Activated CD8-positive, alpha-beta memory T cell treated with anti-CD3 and anti-CD28 coated beads for 36 hours (primary cell): ENCODE measurements at regions not wholly inside any gene's neighbourhood (a gene's known extent, or its start where the extent isn't known, plus 50 kb on each side); places are given as distances from the start of the nearest gene placed in this dataset.

ENCODE experiments used
- CTCF ChIA-PET: fragments of 350-600 bp; sonication (Branson Sonifier 250); formaldehyde crosslinking; loops from one replicate; lab custom pipeline; 2021; ENCODE audit warnings: antibody characterized with exemption; lab: Charles Lee
- POLR2A ChIA-PET: fragments of 350-600 bp; sonication (Branson Sonifier 250); formaldehyde crosslinking; loops from one replicate; lab custom pipeline; 2021; ENCODE audit warnings: antibody characterized with exemption; lab: Charles Lee

DNA sequence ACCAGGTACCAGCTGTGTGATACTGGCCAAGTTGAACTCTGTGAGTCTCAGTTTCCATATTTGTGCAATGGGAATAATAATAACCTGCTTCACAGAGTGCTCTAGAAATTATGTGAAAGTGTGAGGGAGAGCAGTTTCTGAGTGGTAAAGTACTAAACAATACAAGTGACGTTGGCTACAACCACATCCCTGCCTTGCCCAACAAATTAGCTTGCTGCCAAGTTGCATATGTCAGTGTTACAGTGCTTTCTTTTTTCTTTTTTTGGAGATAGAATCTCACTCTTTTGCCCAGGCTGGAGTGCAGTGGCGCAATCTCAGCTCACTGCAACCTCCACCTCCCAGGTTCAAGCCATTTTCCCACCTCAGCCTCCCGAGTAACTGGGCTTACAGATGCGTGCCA is 533.6 kb upstream of the MEX3C start:
- ChIA-PET CTCF (interaction anchor here (0.7 kb wide), 1 partner anchor 94 kb away, joined by 3 read pairs; no protein-coding TSS in a partner anchor), POLR2A (no interaction called here)

- CTCF ChIA-PET, result no interaction called here
- POLR2A ChIA-PET, result no interaction called here
These were observed 537.1 kb upstream of the MEX3C start for GRCh38 chr18:51734576-51734975.

- ChIA-PET CTCF (no interaction called here), POLR2A (no interaction called here)
These were observed 541.7 kb upstream of the MEX3C start for GRCh38 chr18:51739044-51739666.

DNA sequence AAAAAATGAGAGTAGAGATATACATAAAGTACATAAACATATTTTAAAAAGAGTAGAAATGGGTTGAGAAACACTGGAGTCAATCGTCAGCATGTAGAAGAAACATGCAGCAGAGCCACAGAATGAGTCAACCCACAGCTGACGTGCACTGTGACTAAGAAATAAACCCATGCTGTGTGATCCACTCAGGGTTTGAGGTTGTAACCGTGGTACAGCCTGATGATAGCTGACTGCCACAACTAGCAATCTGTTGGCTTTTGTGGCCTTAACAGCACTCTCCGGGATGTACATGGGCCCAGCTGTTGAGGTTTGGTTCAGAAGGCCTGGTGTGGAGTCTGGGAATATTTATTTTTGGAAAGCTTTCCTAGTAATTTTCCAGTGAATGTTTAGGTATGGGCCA is 554.4 kb upstream of the MEX3C start:
- ChIA-PET POLR2A (no interaction called here), CTCF (no interaction called here)

- POLR2A ChIA-PET, result no interaction called here
- CTCF ChIA-PET, result no interaction called here
These were observed 556.0 kb upstream of the MEX3C start for GRCh38 chr18:51753365-51754057.

- CTCF ChIA-PET, result no interaction called here
- POLR2A ChIA-PET, result no interaction called here
These were observed 557.1 kb upstream of the MEX3C start for GRCh38 chr18:51754566-51754965.

- ChIA-PET CTCF (interaction anchor here (0.5 kb wide), 1 partner anchor 14 kb away, joined by 5 read pairs; no protein-coding TSS in a partner anchor), POLR2A (no interaction called here)
These were observed 559.9 kb upstream of the MEX3C start for GRCh38 chr18:51757255-51757924.

GRCh38 chr18:51762373-51762772 is 564.9 kb upstream of the MEX3C start:
- ChIA-PET POLR2A (no interaction called here), CTCF (no interaction called here)

GRCh38 chr18:51765606-51766360 is 568.3 kb upstream of the MEX3C start:
- ChIA-PET POLR2A (no interaction called here), CTCF (no interaction called here)

DNA sequence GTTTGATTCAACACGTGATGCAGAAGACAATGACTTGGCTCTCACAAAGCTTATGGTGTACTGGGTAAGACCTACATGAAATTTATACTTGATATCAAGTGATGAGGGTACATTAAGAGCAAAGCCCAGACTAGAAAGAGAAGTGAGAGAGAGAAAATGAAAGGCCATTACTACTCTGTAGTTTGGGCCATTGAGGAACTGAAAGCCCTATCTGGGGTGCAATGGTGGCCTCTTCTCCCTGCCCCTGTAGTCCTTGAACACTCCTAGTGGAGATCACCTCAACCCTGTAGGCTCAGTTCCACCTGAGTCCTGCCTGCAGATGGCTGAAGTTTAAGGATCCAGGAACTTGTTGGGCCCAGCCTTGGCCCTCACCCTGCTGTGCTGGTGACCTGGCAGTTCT is 569.8 kb upstream of the MEX3C start:
- CTCF ChIA-PET, result no interaction called here
- POLR2A ChIA-PET, result no interaction called here

GRCh38 chr18:51778115-51778514 is 561.9 kb upstream of the DCC start:
- POLR2A ChIA-PET, result no interaction called here
- CTCF ChIA-PET, result no interaction called here

- CTCF ChIA-PET, result no interaction called here
- POLR2A ChIA-PET, result no interaction called here
These were observed 550.1 kb upstream of the DCC start for GRCh38 chr18:51789871-51790270.

DNA sequence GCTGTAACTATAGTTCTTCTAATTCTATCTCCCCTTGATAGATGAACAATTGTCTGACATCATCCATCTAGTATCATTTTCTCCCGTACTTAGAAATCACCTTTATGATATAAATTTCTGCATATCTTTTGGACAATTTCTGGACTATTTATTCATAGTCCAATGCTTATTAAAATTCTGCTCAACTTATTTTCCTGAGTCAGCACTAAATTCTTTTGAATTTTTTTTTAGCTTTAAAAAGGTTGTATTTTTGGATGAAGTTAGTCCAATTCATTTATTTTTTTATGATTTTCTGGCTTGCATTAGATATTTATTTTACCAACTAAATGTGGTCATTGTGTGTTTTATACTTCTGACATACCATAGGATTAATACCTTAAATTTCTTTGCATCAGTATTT is 538.5 kb upstream of the DCC start:
- CTCF ChIA-PET, result no interaction called here
- POLR2A ChIA-PET, result no interaction called here

DNA sequence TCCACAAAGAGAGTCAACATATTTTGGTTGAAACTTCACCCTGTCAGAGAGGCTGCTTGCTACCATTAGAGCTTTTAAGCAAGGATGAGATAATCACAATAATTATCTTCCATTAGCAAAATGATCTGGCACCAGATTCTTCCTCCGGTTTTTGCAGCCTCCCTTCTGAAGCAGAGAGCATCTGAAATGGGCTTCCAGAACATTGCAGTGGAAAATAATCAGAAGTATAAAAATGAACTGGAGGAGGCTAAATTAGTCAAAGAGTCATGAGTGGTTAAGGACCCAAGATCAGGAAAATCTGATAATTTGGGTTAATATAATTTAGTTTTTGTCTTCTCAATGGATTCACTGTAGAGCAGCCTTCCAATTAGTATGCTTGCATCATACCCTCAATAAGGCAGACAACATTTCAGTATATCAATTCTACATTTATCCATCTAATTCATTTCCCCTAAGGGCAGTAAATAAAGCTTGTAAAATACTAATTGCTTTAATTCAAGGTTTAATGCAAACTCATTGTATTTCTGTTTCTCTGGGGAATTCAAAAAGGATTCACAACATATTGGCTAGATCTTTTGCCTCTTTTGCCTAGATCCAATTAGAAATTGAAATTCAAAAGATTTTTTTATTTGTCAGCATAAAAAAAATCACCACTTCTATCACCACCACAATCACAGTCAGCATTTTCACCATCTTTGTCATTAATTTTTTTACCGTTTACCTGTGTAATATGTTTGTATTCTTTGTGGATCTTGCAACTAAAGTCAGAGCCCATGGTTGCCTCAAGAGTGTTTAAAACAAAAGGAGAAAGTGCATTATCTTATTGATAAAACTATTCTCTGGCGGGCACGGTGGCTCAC is 537.2 kb upstream of the DCC start:
- POLR2A ChIA-PET, result no interaction called here
- CTCF ChIA-PET, result no interaction called here

DNA sequence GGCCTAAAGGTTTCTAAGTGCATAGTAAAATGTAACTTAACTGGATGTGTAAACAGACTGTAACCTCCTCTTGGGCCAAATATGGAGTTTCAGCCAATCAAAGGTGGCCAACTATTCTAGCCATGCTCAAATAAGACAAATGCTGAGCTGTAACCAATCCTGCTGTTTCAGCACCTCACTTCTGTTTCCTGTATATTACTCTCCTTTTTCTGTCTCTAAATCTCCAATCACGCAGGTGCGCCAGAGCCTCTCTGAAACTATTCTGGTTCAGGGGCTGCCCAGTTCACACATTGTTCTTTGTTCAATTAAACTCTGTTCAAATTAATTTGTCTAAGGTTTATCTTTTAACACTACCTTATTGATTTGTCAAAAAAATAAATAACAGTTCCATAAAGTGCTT is 532.7 kb upstream of the DCC start:
- CTCF ChIA-PET, result no interaction called here
- POLR2A ChIA-PET, result no interaction called here

GRCh38 chr18:51811883-51812282 is 528.1 kb upstream of the DCC start:
- POLR2A ChIA-PET, result no interaction called here
- CTCF ChIA-PET, result no interaction called here

DNA sequence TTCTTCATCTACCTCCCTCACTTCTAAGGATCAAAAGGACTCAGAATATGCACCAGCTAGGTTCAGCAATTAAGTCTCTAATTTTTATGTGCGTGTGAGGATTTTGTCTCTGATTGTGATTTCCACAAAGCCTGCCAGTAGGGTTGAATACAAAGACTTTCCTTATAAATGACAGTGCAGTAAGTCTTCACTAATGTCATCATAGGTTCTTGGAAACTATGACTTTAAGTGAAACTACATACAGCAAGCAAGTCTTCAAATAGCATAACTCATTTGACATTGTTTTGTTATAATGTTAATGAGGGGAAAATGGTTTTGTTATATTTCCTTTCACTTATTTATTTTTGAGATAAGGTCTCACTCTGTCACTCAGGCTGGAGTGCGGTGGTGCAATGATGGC is 526.3 kb upstream of the DCC start:
- ChIA-PET CTCF (no interaction called here), POLR2A (no interaction called here)

- ChIA-PET CTCF (no interaction called here), POLR2A (no interaction called here)
These were observed 518.4 kb upstream of the DCC start for GRCh38 chr18:51821610-51822009.

DNA sequence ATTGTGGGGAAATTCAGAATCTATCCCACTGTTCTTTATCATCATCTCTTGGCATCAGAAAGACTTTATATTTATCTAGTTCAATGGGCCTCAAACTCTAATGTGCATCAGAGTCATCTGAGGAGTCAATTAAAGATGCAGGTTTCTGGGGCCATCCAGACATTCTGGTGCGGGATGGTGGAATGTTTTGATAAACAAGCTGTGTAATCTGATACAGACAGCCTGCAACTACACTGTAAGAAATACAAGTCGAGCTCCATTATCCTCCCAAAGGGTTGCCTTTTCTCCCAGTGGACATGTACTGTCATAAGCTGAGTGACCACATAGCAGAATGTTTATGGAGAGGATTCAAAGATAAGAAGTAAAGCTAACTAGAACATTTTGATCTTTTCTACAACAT is 515.3 kb upstream of the DCC start:
- POLR2A ChIA-PET, result no interaction called here
- CTCF ChIA-PET, result no interaction called here
